HEK293 (cell line): ENCODE measurements at regions not wholly inside any gene's neighbourhood (a gene's known extent, or its start where the extent isn't known, plus 50 kb on each side); places are given as distances from the start of the nearest gene placed in this dataset.

ENCODE experiments used
- CTCF ChIA-PET: fragments of 350-600 bp; formaldehyde crosslinking; extraction: SDS; loops from one replicate; lab custom pipeline; 2021; ENCODE audit warnings: antibody characterized with exemption; lab: Yijun Ruan, JAX
- POLR2A ChIA-PET: fragments of 300-600 bp; formaldehyde crosslinking; extraction: SDS; loops from one replicate; lab custom pipeline; 2020; ENCODE audit warnings: antibody characterized with exemption, inconsistent platforms; lab: Yijun Ruan, JAX
- H3K27ac ChIP-seq: fragments of 200-500 bp; sonication (Bioruptor generic); 2 replicates; pipeline ENCODE4 v1.5.1; 2014; ENCODE audit warnings: low read depth, low read length, control low read depth, inconsistent platforms; ENCODE audit errors: extremely low read depth
- H3K36me3 ChIP-seq, 2 experiments: fragments of 200-500 bp in 1 of 2; sonication (Bioruptor generic) in 1 of 2; 1 replicate in 1 of 2; 2 replicates in 1 of 2; pipeline ENCODE4 v1.5.1; 2014 to 2017; ENCODE audit warnings: inconsistent platforms in 2 of 2, low read length in 2 of 2; ENCODE audit not compliant: control insufficient read depth in 2 of 2, insufficient read depth in 1 of 2
- H3K4me1 ChIP-seq: fragments of 200-500 bp; sonication (Bioruptor generic); 2 replicates; pipeline ENCODE4 v1.5.1; 2014; ENCODE audit warnings: mild to moderate bottlenecking, low read length, inconsistent platforms; ENCODE audit not compliant: control insufficient read depth, insufficient read depth
- H3K4me3 ChIP-seq: 2 replicates; pipeline ENCODE4 v1.5.1; 2011; ENCODE audit warnings: low read depth, mild to moderate bottlenecking, control low read depth, low read length, moderate library complexity
- H3K9me3 ChIP-seq: fragments of 200-500 bp; sonication (Bioruptor generic); 2 replicates; pipeline ENCODE4 v1.5.1; 2014; ENCODE audit warnings: low read depth, low read length, inconsistent platforms; ENCODE audit not compliant: control insufficient read depth, insufficient read depth
- GLI2 ChIP-seq: fragments of 450-650 bp; formaldehyde crosslinking; IDR thresholded peaks from 2 replicates; pipeline ENCODE4; 2017; ENCODE audit warnings: missing biosample characterization, missing genetic modification characterization, low read depth, borderline replicate concordance
- GLIS1 ChIP-seq: fragments of 450-650 bp; formaldehyde crosslinking; IDR thresholded peaks from 2 replicates; pipeline ENCODE4 v1.5.1; 2016; ENCODE audit warnings: missing biosample characterization, missing genetic modification characterization
- SP2 ChIP-seq: fragments of 450-650 bp; formaldehyde crosslinking; IDR thresholded peaks from 2 replicates; pipeline ENCODE4 v1.5.1; 2016; ENCODE audit warnings: missing biosample characterization, missing genetic modification characterization
- ZNF19 ChIP-seq: fragments of 450-650 bp; formaldehyde crosslinking; IDR thresholded peaks from 2 replicates; pipeline ENCODE4; 2016; ENCODE audit warnings: missing biosample characterization, missing genetic modification characterization, low read depth
- ZNF202 ChIP-seq: fragments of 450-650 bp; formaldehyde crosslinking; IDR thresholded peaks from 2 replicates; pipeline ENCODE4 v1.5.1; 2016; ENCODE audit warnings: missing biosample characterization, missing genetic modification characterization, borderline replicate concordance
- ZNF214 ChIP-seq: fragments of 450-650 bp; formaldehyde crosslinking; IDR thresholded peaks from 2 replicates; pipeline ENCODE4 v1.5.1; 2017; ENCODE audit warnings: missing biosample characterization, mild to moderate bottlenecking, missing genetic modification characterization, borderline replicate concordance
- ZNF266 ChIP-seq: fragments of 450-650 bp; formaldehyde crosslinking; IDR thresholded peaks from 2 replicates; pipeline ENCODE4 v1.5.1; 2016; ENCODE audit warnings: missing biosample characterization, missing genetic modification characterization, low read depth
- ZNF426 ChIP-seq: fragments of 450-650 bp; formaldehyde crosslinking; IDR thresholded peaks from 2 replicates; pipeline ENCODE4 v1.5.1; 2017; ENCODE audit warnings: missing biosample characterization, missing genetic modification characterization, mild to moderate bottlenecking, inconsistent platforms, moderate library complexity
- ZNF555 ChIP-seq: fragments of 450-650 bp; formaldehyde crosslinking; conservative IDR thresholded peaks from 2 replicates; pipeline ENCODE4 v1.5.1; 2017; ENCODE audit warnings: missing biosample characterization, mild to moderate bottlenecking, missing genetic modification characterization, inconsistent platforms
- ZNF558 ChIP-seq: fragments of 450-650 bp; formaldehyde crosslinking; IDR thresholded peaks from 2 replicates; pipeline ENCODE4 v1.5.1; 2016; ENCODE audit warnings: missing biosample characterization, missing genetic modification characterization
- ZNF561 ChIP-seq: fragments of 450-650 bp; IDR thresholded peaks from 2 replicates; pipeline ENCODE4 v1.5.1; 2018; ENCODE audit warnings: missing biosample characterization, missing genetic modification characterization, borderline replicate concordance
- ZNF600 ChIP-seq: fragments of 450-650 bp; formaldehyde crosslinking; IDR thresholded peaks from 2 replicates; pipeline ENCODE4 v1.5.1; 2016; ENCODE audit warnings: missing biosample characterization, missing genetic modification characterization
- ZNF623 ChIP-seq: fragments of 450-650 bp; formaldehyde crosslinking; IDR thresholded peaks from 2 replicates; pipeline ENCODE4 v1.5.1; 2016; ENCODE audit warnings: missing biosample characterization, missing genetic modification characterization
- ZNF629 ChIP-seq: fragments of 450-650 bp; formaldehyde crosslinking; IDR thresholded peaks from 2 replicates; pipeline ENCODE4 v1.5.1; 2017; ENCODE audit warnings: missing biosample characterization, missing genetic modification characterization
- ZNF654 ChIP-seq: fragments of 450-650 bp; formaldehyde crosslinking; IDR thresholded peaks from 2 replicates; pipeline ENCODE4 v1.5.1; 2016; ENCODE audit warnings: low read depth, missing biosample characterization, missing genetic modification characterization
- ZNF664 ChIP-seq: fragments of 450-650 bp; formaldehyde crosslinking; IDR thresholded peaks from 2 replicates; pipeline ENCODE4 v1.5.1; 2016; ENCODE audit warnings: missing biosample characterization, missing genetic modification characterization
- ZNF670 ChIP-seq: fragments of 450-650 bp; formaldehyde crosslinking; IDR thresholded peaks from 2 replicates; pipeline ENCODE4 v1.5.1; 2016; ENCODE audit warnings: missing biosample characterization, missing genetic modification characterization, low read depth
- ZNF707 ChIP-seq: fragments of 450-650 bp; formaldehyde crosslinking; IDR thresholded peaks from 2 replicates; pipeline ENCODE4 v1.5.1; 2016; ENCODE audit warnings: missing biosample characterization, missing genetic modification characterization
- TF ChIP-seq, protein P1 (sequence below): fragments of 450-650 bp; formaldehyde crosslinking; conservative IDR thresholded peaks from 2 replicates; pipeline ENCODE4 v1.5.1; 2016; ENCODE audit warnings: low read depth, missing biosample characterization, missing genetic modification characterization
- TF ChIP-seq, protein P2 (sequence below): fragments of 450-650 bp; formaldehyde crosslinking; conservative IDR thresholded peaks from 2 replicates; pipeline ENCODE4 v1.5.1; 2016; ENCODE audit warnings: low read depth, missing biosample characterization, missing genetic modification characterization
- TF ChIP-seq, protein P3 (sequence below): fragments of 450-650 bp; formaldehyde crosslinking; IDR thresholded peaks from 2 replicates; pipeline ENCODE4 v1.5.1; 2016; ENCODE audit warnings: missing biosample characterization, missing genetic modification characterization

DNA sequence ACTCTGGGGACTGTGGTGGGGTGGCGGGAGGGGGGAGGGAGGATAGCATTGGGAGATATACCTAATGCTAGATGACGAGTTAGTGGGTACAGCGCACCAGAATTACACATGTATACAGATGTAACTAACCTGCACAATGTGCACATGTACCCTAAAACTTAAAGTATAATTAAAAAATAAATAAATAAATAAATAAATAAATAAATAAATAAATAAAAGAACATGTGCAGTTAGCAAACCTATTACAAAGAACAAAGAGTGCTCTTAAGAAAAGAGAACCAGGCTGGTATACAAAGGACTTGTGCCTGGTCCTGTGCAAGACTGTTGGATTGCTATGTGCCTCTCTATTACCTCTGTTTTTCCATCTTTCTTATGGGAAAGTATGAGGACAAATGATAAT lies 79.3 kb upstream of the FRMPD3 start (continued):
- peak; percentile 88 for TF ChIP-seq ZNF426 (tag by site-specific recombination)
- TF ChIP-seq ZNF654 (tag by site-specific recombination), result peak; percentile 40
- peak; percentile 90 for TF ChIP-seq ZNF555 (tag by site-specific recombination)
- TF ChIP-seq ZNF202 (tag by site-specific recombination), result peak; percentile 67; the same call in 1 of the 2 replicates
- TF ChIP-seq ZNF629 (tag by site-specific recombination), result peak; percentile 58; the same call in 1 of the 2 replicates
- TF ChIP-seq ZNF266, result 0 out of 2 replicates have a peak, but pooled peaks have one; percentile 45
- TF ChIP-seq, protein P1, sequence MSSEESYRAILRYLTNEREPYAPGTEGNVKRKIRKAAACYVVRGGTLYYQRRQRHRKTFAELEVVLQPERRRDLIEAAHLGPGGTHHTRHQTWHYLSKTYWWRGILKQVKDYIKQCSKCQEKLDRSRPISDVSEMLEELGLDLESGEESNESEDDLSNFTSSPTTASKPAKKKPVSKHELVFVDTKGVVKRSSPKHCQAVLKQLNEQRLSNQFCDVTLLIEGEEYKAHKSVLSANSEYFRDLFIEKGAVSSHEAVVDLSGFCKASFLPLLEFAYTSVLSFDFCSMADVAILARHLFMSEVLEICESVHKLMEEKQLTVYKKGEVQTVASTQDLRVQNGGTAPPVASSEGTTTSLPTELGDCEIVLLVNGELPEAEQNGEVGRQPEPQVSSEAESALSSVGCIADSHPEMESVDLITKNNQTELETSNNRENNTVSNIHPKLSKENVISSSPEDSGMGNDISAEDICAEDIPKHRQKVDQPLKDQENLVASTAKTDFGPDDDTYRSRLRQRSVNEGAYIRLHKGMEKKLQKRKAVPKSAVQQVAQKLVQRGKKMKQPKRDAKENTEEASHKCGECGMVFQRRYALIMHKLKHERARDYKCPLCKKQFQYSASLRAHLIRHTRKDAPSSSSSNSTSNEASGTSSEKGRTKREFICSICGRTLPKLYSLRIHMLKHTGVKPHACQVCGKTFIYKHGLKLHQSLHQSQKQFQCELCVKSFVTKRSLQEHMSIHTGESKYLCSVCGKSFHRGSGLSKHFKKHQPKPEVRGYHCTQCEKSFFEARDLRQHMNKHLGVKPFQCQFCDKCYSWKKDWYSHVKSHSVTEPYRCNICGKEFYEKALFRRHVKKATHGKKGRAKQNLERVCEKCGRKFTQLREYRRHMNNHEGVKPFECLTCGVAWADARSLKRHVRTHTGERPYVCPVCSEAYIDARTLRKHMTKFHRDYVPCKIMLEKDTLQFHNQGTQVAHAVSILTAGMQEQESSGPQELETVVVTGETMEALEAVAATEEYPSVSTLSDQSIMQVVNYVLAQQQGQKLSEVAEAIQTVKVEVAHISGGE (tag by site-specific recombination), result peak; percentile 79
- peak; percentile 72; the same call in 1 of the 2 replicates for TF ChIP-seq ZNF558
- TF ChIP-seq ZNF664 (tag by site-specific recombination), result peak; percentile 69
- peak; percentile 73 for TF ChIP-seq ZNF623 (tag by site-specific recombination)
- TF ChIP-seq, all 188 proteins: peak for 21; not testable (repeated sequence) for 167

DNA sequence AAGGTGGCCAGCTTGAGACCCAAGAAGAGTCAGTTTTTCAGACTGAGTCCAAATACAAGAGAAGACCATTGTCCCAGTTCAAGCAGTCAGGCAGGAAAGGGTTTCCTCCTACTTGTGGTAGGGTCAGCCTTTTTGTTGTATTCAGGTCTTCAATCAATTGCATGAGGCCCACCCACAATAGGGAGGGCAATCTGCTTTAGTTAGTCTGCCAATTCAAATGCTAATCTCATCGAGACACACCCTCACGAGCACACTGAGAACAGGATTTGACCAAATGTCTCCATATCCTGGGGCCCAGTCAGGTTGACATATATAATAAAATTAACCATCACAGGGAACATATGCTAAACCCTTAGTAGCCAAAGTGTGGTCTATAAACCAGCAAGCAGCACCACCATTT lies 75.3 kb upstream of the FRMPD3 start:
- TF ChIP-seq, protein P2, sequence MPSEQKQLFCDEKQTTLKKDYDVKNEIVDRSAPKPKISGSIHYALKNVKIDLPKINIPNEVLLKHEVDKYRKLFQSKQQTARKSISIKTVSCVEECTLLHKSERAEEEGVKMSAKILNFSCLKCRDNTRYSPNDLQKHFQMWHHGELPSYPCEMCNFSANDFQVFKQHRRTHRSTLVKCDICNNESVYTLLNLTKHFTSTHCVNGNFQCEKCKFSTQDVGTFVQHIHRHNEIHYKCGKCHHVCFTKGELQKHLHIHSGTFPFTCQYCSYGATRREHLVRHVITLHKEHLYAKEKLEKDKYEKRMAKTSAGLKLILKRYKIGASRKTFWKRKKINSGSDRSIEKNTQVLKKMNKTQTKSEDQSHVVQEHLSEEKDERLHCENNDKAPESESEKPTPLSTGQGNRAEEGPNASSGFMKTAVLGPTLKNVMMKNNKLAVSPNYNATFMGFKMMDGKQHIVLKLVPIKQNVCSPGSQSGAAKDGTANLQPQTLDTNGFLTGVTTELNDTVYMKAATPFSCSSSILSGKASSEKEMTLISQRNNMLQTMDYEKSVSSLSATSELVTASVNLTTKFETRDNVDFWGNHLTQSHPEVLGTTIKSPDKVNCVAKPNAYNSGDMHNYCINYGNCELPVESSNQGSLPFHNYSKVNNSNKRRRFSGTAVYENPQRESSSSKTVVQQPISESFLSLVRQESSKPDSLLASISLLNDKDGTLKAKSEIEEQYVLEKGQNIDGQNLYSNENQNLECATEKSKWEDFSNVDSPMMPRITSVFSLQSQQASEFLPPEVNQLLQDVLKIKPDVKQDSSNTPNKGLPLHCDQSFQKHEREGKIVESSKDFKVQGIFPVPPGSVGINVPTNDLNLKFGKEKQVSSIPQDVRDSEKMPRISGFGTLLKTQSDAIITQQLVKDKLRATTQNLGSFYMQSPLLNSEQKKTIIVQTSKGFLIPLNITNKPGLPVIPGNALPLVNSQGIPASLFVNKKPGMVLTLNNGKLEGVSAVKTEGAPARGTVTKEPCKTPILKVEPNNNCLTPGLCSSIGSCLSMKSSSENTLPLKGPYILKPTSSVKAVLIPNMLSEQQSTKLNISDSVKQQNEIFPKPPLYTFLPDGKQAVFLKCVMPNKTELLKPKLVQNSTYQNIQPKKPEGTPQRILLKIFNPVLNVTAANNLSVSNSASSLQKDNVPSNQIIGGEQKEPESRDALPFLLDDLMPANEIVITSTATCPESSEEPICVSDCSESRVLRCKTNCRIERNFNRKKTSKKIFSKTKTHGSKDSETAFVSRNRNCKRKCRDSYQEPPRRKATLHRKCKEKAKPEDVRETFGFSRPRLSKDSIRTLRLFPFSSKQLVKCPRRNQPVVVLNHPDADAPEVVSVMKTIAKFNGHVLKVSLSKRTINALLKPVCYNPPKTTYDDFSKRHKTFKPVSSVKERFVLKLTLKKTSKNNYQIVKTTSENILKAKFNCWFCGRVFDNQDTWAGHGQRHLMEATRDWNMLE, result no peak
- TF ChIP-seq ZNF19 (tag by site-specific recombination), result no peak
- no peak for TF ChIP-seq ZNF214
- TF ChIP-seq ZNF600, result no peak
- TF ChIP-seq ZNF670, result no peak
- TF ChIP-seq, protein P3, sequence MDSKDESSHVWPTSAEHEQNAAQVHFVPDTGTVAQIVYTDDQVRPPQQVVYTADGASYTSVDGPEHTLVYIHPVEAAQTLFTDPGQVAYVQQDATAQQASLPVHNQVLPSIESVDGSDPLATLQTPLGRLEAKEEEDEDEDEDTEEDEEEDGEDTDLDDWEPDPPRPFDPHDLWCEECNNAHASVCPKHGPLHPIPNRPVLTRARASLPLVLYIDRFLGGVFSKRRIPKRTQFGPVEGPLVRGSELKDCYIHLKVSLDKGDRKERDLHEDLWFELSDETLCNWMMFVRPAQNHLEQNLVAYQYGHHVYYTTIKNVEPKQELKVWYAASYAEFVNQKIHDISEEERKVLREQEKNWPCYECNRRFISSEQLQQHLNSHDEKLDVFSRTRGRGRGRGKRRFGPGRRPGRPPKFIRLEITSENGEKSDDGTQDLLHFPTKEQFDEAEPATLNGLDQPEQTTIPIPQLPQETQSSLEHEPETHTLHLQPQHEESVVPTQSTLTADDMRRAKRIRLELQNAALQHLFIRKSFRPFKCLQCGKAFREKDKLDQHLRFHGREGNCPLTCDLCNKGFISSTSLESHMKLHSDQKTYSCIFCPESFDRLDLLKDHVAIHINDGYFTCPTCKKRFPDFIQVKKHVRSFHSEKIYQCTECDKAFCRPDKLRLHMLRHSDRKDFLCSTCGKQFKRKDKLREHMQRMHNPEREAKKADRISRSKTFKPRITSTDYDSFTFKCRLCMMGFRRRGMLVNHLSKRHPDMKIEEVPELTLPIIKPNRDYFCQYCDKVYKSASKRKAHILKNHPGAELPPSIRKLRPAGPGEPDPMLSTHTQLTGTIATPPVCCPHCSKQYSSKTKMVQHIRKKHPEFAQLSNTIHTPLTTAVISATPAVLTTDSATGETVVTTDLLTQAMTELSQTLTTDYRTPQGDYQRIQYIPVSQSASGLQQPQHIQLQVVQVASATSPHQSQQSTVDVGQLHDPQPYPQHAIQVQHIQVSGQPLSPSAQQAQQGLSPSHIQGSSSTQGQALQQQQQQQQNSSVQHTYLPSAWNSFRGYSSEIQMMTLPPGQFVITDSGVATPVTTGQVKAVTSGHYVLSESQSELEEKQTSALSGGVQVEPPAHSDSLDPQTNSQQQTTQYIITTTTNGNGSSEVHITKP, result no peak
- TF ChIP-seq ZNF561 (tag by site-specific recombination), result no peak
- no peak for TF ChIP-seq ZNF707 (tag by site-specific recombination)
- TF ChIP-seq GLIS1 (tag by site-specific recombination), result no peak
- TF ChIP-seq GLI2 (tag by site-specific recombination), result no peak
- no peak for TF ChIP-seq SP2
- POLR2A ChIA-PET, result no interaction called here
- no peaks in the 10 kb centered on the region for H3K36me3 ChIP-seq
- CTCF ChIA-PET, result no interaction called here
- H3K27ac ChIP-seq, result no peak overlapping the region
- no peak overlapping the region for H3K4me3 ChIP-seq
- no peaks in the 10 kb centered on the region for H3K9me3 ChIP-seq
- H3K4me1 ChIP-seq, result no peaks in the 10 kb centered on the region
